SK-N-MC (cell line): ENCODE measurements at regions not wholly inside any gene's neighbourhood (a gene's known extent, or its start where the extent isn't known, plus 50 kb on each side); places are given as distances from the start of the nearest gene placed in this dataset.

Experiments used
- EZH2 ChIP-seq: fragments of 200-600 bp; sonication (generic); IDR thresholded peaks from one replicate; pipeline ENCODE4 v1.6.1; 2017; ENCODE audit warnings: antibody characterized with exemption
- FOXP2 ChIP-seq: optimal IDR thresholded peaks from 2 replicates; pipeline ENCODE3; 2011; ENCODE audit warnings: mild to moderate bottlenecking, moderate library complexity; ENCODE audit not compliant: insufficient read depth; ENCODE audit errors: extremely low read length, control extremely low read depth
- POLR2AphosphoS5 ChIP-seq: IDR thresholded peaks from 2 replicates; pipeline ENCODE4 v1.6.1; 2012; ENCODE audit warnings: mild to moderate bottlenecking, low read depth, low read length, borderline replicate concordance

GRCh38 chr4:19417256-19417655 lies 834.4 kb upstream of the SLIT2 start:
- no peak for TF ChIP-seq EZH2
- no peak for TF ChIP-seq POLR2AphosphoS5
- no peak for TF ChIP-seq FOXP2
